OCI-LY7 (cell line): ENCODE measurements at regions not wholly inside any gene's neighbourhood (a gene's known extent, or its start where the extent isn't known, plus 50 kb on each side); places are given as distances from the start of the nearest gene placed in this dataset.

Experiments
- EZH2phosphoT487 ChIP-seq: fragments of 200-600 bp; sonication (generic); IDR thresholded peaks from 2 replicates; pipeline ENCODE4 v1.6.1; 2018; ENCODE audit warnings: low read depth, borderline replicate concordance, mild to moderate bottlenecking, mixed run types, antibody characterized with exemption, low read length, moderate library complexity, mixed read lengths
- TF ChIP-seq, protein P1 (sequence below): fragments of 200-600 bp; sonication (generic); conservative IDR thresholded peaks from 2 replicates; pipeline ENCODE4 v1.5.1; 2014; ENCODE audit warnings: mild to moderate bottlenecking, antibody characterized with exemption, low read length, moderate library complexity, mixed read lengths

DNA sequence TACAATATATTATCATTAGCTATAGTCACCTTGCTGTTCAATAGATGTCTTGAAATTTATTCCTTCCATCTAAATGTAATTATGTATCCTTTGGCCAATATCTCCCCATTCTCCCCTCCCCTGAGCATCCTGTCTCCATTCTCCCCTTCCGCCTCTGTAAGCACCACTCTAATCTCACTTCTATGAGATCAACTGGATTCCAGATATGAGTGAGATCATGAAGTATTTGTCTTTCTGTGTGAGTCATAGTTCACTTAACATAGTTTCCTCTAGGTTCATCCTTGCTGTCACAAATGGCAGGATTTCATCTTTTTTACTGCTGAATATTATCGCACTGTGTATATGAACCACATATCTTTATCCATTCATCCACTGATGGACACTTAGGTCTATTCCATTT lies 148.8 kb upstream of the NDN start:
- TF ChIP-seq, protein P1, sequence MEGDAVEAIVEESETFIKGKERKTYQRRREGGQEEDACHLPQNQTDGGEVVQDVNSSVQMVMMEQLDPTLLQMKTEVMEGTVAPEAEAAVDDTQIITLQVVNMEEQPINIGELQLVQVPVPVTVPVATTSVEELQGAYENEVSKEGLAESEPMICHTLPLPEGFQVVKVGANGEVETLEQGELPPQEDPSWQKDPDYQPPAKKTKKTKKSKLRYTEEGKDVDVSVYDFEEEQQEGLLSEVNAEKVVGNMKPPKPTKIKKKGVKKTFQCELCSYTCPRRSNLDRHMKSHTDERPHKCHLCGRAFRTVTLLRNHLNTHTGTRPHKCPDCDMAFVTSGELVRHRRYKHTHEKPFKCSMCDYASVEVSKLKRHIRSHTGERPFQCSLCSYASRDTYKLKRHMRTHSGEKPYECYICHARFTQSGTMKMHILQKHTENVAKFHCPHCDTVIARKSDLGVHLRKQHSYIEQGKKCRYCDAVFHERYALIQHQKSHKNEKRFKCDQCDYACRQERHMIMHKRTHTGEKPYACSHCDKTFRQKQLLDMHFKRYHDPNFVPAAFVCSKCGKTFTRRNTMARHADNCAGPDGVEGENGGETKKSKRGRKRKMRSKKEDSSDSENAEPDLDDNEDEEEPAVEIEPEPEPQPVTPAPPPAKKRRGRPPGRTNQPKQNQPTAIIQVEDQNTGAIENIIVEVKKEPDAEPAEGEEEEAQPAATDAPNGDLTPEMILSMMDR = no peak
- no peak for TF ChIP-seq EZH2phosphoT487
